Liver (tissue), 8 donors: ENCODE measurements at regions not wholly inside any gene's neighbourhood (a gene's known extent, or its start where the extent isn't known, plus 50 kb on each side); places are given as distances from the start of the nearest gene placed in this dataset.

Source experiments
- DNase-seq: peaks from one replicate; pipeline ENCODE4 v3.0.0-alpha.2; 2017; ENCODE audit warnings: low spot score
- H3K27ac ChIP-seq, 2 donors: one replicate each; pipeline ENCODE4 v1.7.0; 2013; ENCODE audit warnings: inconsistent platforms in 2 of 2, low read length in 2 of 2, control low read depth in 1 of 2, low read depth in 1 of 2, mild to moderate bottlenecking in 1 of 2
- H3K27me3 ChIP-seq, 4 donors: one replicate each; pipeline versions ENCODE4 v1.6.1 to v1.7.0; 2013; ENCODE audit warnings: low read length in 3 of 4, inconsistent platforms in 1 of 4, mild to moderate bottlenecking in 1 of 4, moderate library complexity in 1 of 4; ENCODE audit not compliant: control insufficient read depth in 4 of 4, insufficient read depth in 4 of 4
- H3K36me3 ChIP-seq, 4 donors: one replicate each; pipeline versions ENCODE4 v1.6.1 to v1.7.0; 2013; ENCODE audit warnings: low read length in 3 of 4, mild to moderate bottlenecking in 3 of 4, low read depth in 1 of 4, moderate library complexity in 1 of 4; ENCODE audit not compliant: control insufficient read depth in 4 of 4, insufficient read depth in 3 of 4
- H3K4me1 ChIP-seq, 4 donors: one replicate each; pipeline versions ENCODE4 v1.6.1 to v1.7.0; 2013; ENCODE audit warnings: low read length in 3 of 4, mild to moderate bottlenecking in 3 of 4, moderate library complexity in 1 of 4; ENCODE audit not compliant: control insufficient read depth in 4 of 4, insufficient read depth in 4 of 4
- H3K4me3 ChIP-seq, 3 donors: one replicate each; pipeline versions ENCODE4 v1.6.1 to v1.7.0; 2013; ENCODE audit warnings: low read length in 3 of 3, control low read depth in 1 of 3, low read depth in 1 of 3, mild to moderate bottlenecking in 1 of 3
- H3K9ac ChIP-seq, 2 donors: one replicate each; pipeline ENCODE4 v1.7.0; 2013; ENCODE audit warnings: low read length in 2 of 2, mild to moderate bottlenecking in 2 of 2, moderate library complexity in 2 of 2, control low read depth in 1 of 2, low read depth in 1 of 2
- H3K9me3 ChIP-seq, 4 donors: one replicate each; pipeline versions ENCODE4 v1.6.1 to v1.7.0; 2013; ENCODE audit warnings: low read length in 3 of 4; ENCODE audit not compliant: control insufficient read depth in 4 of 4
- ATF3 ChIP-seq: IDR thresholded peaks from 2 replicates; pipeline ENCODE4 v1.6.1; 2016; ENCODE audit warnings: antibody characterized with exemption
- EGR1 ChIP-seq, 2 donors: IDR thresholded peaks; 2 replicates each; pipeline ENCODE4 v1.6.1; 2016 to 2018; ENCODE audit warnings: antibody characterized with exemption in 2 of 2, low read depth in 2 of 2
- FOXA1 ChIP-seq: IDR thresholded peaks from 2 replicates; pipeline ENCODE4 v1.6.1; 2016; ENCODE audit warnings: antibody characterized with exemption
- FOXA2 ChIP-seq: IDR thresholded peaks from 2 replicates; pipeline ENCODE4 v1.6.1; 2016; ENCODE audit warnings: antibody characterized with exemption
- GABPA ChIP-seq, 2 donors: IDR thresholded peaks in 1 of 2; conservative IDR thresholded peaks in 1 of 2; 2 replicates each; pipeline ENCODE4 v1.6.1; 2016; ENCODE audit warnings: antibody characterized with exemption in 2 of 2, mild to moderate bottlenecking in 1 of 2, moderate library complexity in 1 of 2
- HNF4A ChIP-seq, 2 donors: conservative IDR thresholded peaks; 2 replicates each; pipeline ENCODE4 v1.6.1; 2016; ENCODE audit warnings: antibody characterized with exemption in 2 of 2, mild to moderate bottlenecking in 2 of 2
- HNF4G ChIP-seq: IDR thresholded peaks from 2 replicates; pipeline ENCODE4 v1.6.1; 2016; ENCODE audit warnings: antibody characterized with exemption
- JUND ChIP-seq, 2 donors: IDR thresholded peaks; 2 replicates each; pipeline ENCODE4 v1.6.1; 2016; ENCODE audit warnings: antibody characterized with exemption in 2 of 2
- NR2F2 ChIP-seq: IDR thresholded peaks from 2 replicates; pipeline ENCODE4 v1.6.1; 2016; ENCODE audit warnings: antibody characterized with exemption
- RAD21 ChIP-seq, 2 donors: IDR thresholded peaks; 2 replicates each; pipeline ENCODE4 v1.6.1; 2016; ENCODE audit warnings: antibody characterized with exemption in 2 of 2, mild to moderate bottlenecking in 2 of 2
- RXRA ChIP-seq, 2 donors: IDR thresholded peaks; 2 replicates each; pipeline ENCODE4 v1.6.1; 2017 to 2018; ENCODE audit warnings: antibody characterized with exemption in 2 of 2, mild to moderate bottlenecking in 1 of 2
- TAF1 ChIP-seq: conservative IDR thresholded peaks from 2 replicates; pipeline ENCODE4 v1.6.1; 2016; ENCODE audit warnings: antibody characterized with exemption, mild to moderate bottlenecking
- YY1 ChIP-seq: IDR thresholded peaks from 2 replicates; pipeline ENCODE4 v1.6.1; 2016; ENCODE audit warnings: antibody characterized with exemption, mild to moderate bottlenecking
- WGBS: extraction: QIAGEN DNeasy Blood & Tissue Kit; methylation state at CpG from one replicate; pipeline ENCODE4 v1.1.7; 2013; 5-methylcytosine and 5-hydroxymethylcytosine counted together
- TF ChIP-seq, protein P1 (sequence below): IDR thresholded peaks from 2 replicates; pipeline ENCODE4 v1.6.1; 2016; ENCODE audit warnings: antibody characterized with exemption, mild to moderate bottlenecking
- TF ChIP-seq, protein P2 (sequence below): IDR thresholded peaks from 2 replicates; pipeline ENCODE4 v1.6.1; 2016; ENCODE audit warnings: antibody characterized with exemption
- TF ChIP-seq, protein P3 (sequence below): fragments of 150-350 bp; IDR thresholded peaks from 2 replicates; pipeline ENCODE4 v1.5.1; 2017; ENCODE audit warnings: improper control_type of control experiment, low read depth, low read length; ENCODE audit not compliant: missing input control
- donor health status: healthy.
- donor health status: healthy.
- donor health status: healthy.
- donor health status: healthy.
- donor health status: healthy.

GRCh38 chr4:22217480-22217879, 268.9 kb upstream of the KCNIP4 start:
- DNase-seq: no peak
- Histone ChIP-seq H3K36me3 (no peaks in the 10 kb centered on the region), H3K9ac (no peak overlapping the region), H3K27me3 (no peaks in the 10 kb centered on the region), H3K27ac (no peak overlapping the region), H3K4me3 (no peak overlapping the region), H3K9me3 (no peaks in the 10 kb centered on the region), H3K4me1 (no peaks in the 10 kb centered on the region)
- TF ChIP-seq, protein P1, sequence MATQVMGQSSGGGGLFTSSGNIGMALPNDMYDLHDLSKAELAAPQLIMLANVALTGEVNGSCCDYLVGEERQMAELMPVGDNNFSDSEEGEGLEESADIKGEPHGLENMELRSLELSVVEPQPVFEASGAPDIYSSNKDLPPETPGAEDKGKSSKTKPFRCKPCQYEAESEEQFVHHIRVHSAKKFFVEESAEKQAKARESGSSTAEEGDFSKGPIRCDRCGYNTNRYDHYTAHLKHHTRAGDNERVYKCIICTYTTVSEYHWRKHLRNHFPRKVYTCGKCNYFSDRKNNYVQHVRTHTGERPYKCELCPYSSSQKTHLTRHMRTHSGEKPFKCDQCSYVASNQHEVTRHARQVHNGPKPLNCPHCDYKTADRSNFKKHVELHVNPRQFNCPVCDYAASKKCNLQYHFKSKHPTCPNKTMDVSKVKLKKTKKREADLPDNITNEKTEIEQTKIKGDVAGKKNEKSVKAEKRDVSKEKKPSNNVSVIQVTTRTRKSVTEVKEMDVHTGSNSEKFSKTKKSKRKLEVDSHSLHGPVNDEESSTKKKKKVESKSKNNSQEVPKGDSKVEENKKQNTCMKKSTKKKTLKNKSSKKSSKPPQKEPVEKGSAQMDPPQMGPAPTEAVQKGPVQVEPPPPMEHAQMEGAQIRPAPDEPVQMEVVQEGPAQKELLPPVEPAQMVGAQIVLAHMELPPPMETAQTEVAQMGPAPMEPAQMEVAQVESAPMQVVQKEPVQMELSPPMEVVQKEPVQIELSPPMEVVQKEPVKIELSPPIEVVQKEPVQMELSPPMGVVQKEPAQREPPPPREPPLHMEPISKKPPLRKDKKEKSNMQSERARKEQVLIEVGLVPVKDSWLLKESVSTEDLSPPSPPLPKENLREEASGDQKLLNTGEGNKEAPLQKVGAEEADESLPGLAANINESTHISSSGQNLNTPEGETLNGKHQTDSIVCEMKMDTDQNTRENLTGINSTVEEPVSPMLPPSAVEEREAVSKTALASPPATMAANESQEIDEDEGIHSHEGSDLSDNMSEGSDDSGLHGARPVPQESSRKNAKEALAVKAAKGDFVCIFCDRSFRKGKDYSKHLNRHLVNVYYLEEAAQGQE: no peak
- no peak for TF ChIP-seq FOXA2
- no peak for TF ChIP-seq RAD21 (IDR thresholded peaks at IDR 0.05)
- TF ChIP-seq RXRA (IDR thresholded peaks at IDR 0.05): no peak
- TF ChIP-seq HNF4A (conservative IDR thresholded peaks at IDR 0.05): no peak
- no peak for TF ChIP-seq FOXA1
- no peak for TF ChIP-seq YY1
- TF ChIP-seq, protein P2, sequence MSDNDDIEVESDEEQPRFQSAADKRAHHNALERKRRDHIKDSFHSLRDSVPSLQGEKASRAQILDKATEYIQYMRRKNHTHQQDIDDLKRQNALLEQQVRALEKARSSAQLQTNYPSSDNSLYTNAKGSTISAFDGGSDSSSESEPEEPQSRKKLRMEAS: no peak
- 68% methylated on average over 5 of the region's 5 CpGs for WGBS

DNA sequence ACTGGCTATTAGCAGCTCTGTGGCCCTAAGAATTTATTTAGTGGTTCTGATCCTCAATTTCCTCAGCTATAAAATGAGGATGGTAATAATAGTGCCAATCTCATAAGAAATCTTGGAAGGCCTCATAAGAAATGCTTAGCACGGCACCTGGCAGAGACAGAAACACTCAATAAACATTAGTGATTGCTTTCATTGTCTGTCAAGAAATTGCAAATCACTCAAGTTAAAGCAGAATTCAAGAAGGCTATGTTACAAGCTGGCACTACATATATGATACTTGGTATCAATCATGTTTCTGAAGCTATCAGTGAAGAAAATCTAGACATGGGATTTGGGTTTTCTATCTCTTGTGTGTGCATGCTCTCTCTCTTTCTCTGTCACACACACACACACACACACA, 267.7 kb upstream of the KCNIP4 start:
- Histone ChIP-seq H3K27ac (no peak overlapping the region), H3K4me3 (no peak overlapping the region), H3K36me3 (no peaks in the 10 kb centered on the region), H3K9me3 (no peaks in the 10 kb centered on the region), H3K4me1 (no peaks in the 10 kb centered on the region), H3K27me3 (no peaks in the 10 kb centered on the region), H3K9ac (no peak overlapping the region)
- no peak for TF ChIP-seq GABPA (IDR thresholded peaks at IDR 0.05 in 1 of 2, conservative IDR thresholded peaks at IDR 0.05 in 1 of 2)
- no peak for TF ChIP-seq JUND (IDR thresholded peaks at IDR 0.05)
- no peak for TF ChIP-seq HNF4G
- TF ChIP-seq, protein P2: no peak
- no peak for TF ChIP-seq YY1
- no peak for TF ChIP-seq FOXA2
- no peak for TF ChIP-seq RXRA (IDR thresholded peaks at IDR 0.05)
- DNase-seq: no peak
- 88% methylated on average over 1 of the region's 1 CpG for WGBS

DNA sequence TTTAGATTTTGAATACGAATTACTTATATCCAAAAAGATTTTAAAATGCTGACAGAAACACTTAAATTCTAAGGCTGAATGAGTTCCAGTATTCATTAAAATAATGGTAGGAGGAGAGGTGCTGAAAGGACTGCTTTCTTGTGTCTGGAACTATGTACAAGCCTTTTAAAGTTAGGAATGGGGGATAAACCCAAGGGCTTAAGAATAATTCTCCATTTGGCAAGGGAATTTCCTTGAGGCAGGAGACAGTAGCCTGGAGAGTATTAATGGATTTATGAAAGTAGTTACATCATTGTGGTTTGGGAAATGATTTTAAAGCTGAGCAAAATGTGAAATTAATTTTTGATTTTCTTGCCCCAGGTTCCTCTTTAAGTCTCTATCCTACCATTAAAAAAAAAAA, 266.5 kb upstream of the KCNIP4 start:
- DNase-seq: no peak
- 61% methylated on average over 1 of the region's 1 CpG for WGBS
- no peak overlapping the region for H3K27ac ChIP-seq
- no peaks in the 10 kb centered on the region for H3K9me3 ChIP-seq
- H3K4me3 ChIP-seq: no peak overlapping the region
- TF ChIP-seq EGR1 (IDR thresholded peaks at IDR 0.05; ENCODE audit: low read depth in 2 of 2) (no peak), HNF4A (conservative IDR thresholded peaks at IDR 0.05) (no peak), RAD21 (IDR thresholded peaks at IDR 0.05) (no peak), GABPA (IDR thresholded peaks at IDR 0.05 in 1 of 2, conservative IDR thresholded peaks at IDR 0.05 in 1 of 2) (no peak), TAF1 (no peak), ATF3 (no peak), RXRA (IDR thresholded peaks at IDR 0.05) (no peak), FOXA2 (no peak), JUND (IDR thresholded peaks at IDR 0.05) (no peak), NR2F2 (no peak), HNF4G (no peak)
- TF ChIP-seq, protein P2: no peak
- TF ChIP-seq, protein P3, sequence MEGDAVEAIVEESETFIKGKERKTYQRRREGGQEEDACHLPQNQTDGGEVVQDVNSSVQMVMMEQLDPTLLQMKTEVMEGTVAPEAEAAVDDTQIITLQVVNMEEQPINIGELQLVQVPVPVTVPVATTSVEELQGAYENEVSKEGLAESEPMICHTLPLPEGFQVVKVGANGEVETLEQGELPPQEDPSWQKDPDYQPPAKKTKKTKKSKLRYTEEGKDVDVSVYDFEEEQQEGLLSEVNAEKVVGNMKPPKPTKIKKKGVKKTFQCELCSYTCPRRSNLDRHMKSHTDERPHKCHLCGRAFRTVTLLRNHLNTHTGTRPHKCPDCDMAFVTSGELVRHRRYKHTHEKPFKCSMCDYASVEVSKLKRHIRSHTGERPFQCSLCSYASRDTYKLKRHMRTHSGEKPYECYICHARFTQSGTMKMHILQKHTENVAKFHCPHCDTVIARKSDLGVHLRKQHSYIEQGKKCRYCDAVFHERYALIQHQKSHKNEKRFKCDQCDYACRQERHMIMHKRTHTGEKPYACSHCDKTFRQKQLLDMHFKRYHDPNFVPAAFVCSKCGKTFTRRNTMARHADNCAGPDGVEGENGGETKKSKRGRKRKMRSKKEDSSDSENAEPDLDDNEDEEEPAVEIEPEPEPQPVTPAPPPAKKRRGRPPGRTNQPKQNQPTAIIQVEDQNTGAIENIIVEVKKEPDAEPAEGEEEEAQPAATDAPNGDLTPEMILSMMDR: no peak
- H3K36me3 ChIP-seq: no peaks in the 10 kb centered on the region
- H3K9ac ChIP-seq: no peak overlapping the region
- no peaks in the 10 kb centered on the region for H3K27me3 ChIP-seq
- no peaks in the 10 kb centered on the region for H3K4me1 ChIP-seq
